Loucy (cell line): ENCODE measurements at regions not wholly inside any gene's neighbourhood (a gene's known extent, or its start where the extent isn't known, plus 50 kb on each side); places are given as distances from the start of the nearest gene placed in this dataset.

Source experiments
- CTCF ChIP-seq: fragments of 200-600 bp; sonication (generic); conservative IDR thresholded peaks from 2 replicates; pipeline ENCODE4 v1.5.1; 2014; ENCODE audit warnings: mild to moderate bottlenecking, antibody characterized with exemption, low read length
- EZH2phosphoT487 ChIP-seq: fragments of 200-600 bp; IDR thresholded peaks from 2 replicates; pipeline ENCODE4 v1.6.1; 2018; ENCODE audit warnings: antibody characterized with exemption, mild to moderate bottlenecking, moderate library complexity, borderline replicate concordance

GRCh38 chr4:124401606-124402005, 310.9 kb downstream of the ANKRD50 start:
- TF ChIP-seq CTCF, result no peak
- no peak for TF ChIP-seq EZH2phosphoT487
